IMR-90 (cell line): ENCODE measurements at regions not wholly inside any gene's neighbourhood (a gene's known extent, or its start where the extent isn't known, plus 50 kb on each side); places are given as distances from the start of the nearest gene placed in this dataset.
A peak's percentile ranks its signal among the peaks of the same experiment; 100 is the strongest.

Source experiments
- ATAC-seq: fragments of 200-7000 bp; cut with Tn5 transposase; 2 replicates; pipeline ENCODE4 v1.9.1; 2020; ENCODE audit warnings: low read depth, mild to moderate bottlenecking, moderate library complexity
- BruUV-seq: library from RNA; stranded (reverse); fragments of 400-500 nt; replicated peaks from 2 replicates; lab custom pipeline; 2021; lab: Mats Ljungman, UMichigan
- CTCF ChIA-PET: fragments of 300-600 bp; formaldehyde crosslinking; extraction: SDS; loops from one replicate; lab custom pipeline; 2021; ENCODE audit warnings: antibody characterized with exemption; lab: Yijun Ruan, JAX
- POLR2A ChIA-PET: fragments of 300-600 bp; sonication (Branson Sonifier 250); formaldehyde crosslinking; loops from one replicate; lab custom pipeline; 2022; ENCODE audit warnings: antibody characterized with exemption; ENCODE audit not compliant: unreplicated experiment; lab: Charles Lee
- DNase-seq: peaks from one replicate; pipeline ENCODE4 v3.0.0; 2013
- H2AFZ ChIP-seq: replicated peaks from 2 replicates; pipeline ENCODE3; 2013; ENCODE audit warnings: low read length, mild to moderate bottlenecking; ENCODE audit not compliant: poor library complexity
- H2AK5ac ChIP-seq: 2 replicates; pipeline ENCODE4 v1.6.1; 2013; ENCODE audit warnings: low read depth, low read length, inconsistent platforms
- H2AK9ac ChIP-seq: replicated peaks from 2 replicates; pipeline ENCODE3; 2013; ENCODE audit warnings: mild to moderate bottlenecking, low read depth, low read length, moderate library complexity; ENCODE audit not compliant: poor library complexity
- H2BK120ac ChIP-seq: 2 replicates; pipeline ENCODE4 v1.6.1; 2013; ENCODE audit warnings: low read depth, low read length, inconsistent platforms
- H2BK15ac ChIP-seq: 3 replicates; pipeline ENCODE4 v1.6.1; 2013; ENCODE audit warnings: low read depth, low read length, inconsistent platforms
- H2BK20ac ChIP-seq: 2 replicates; pipeline ENCODE4 v1.6.1; 2013; ENCODE audit warnings: low read depth, mild to moderate bottlenecking, inconsistent platforms, low read length, moderate library complexity
- H2BK5ac ChIP-seq: 2 replicates; pipeline ENCODE4 v1.6.1; 2013; ENCODE audit warnings: mild to moderate bottlenecking, low read depth, low read length, inconsistent platforms; ENCODE audit not compliant: poor library complexity, severe bottlenecking
- H3K14ac ChIP-seq: replicated peaks from 2 replicates; pipeline ENCODE4 v1.6.1; 2013; ENCODE audit warnings: low read depth, low read length, inconsistent platforms
- H3K18ac ChIP-seq: 2 replicates; pipeline ENCODE4 v1.6.1; 2013; ENCODE audit warnings: low read depth, low read length, control low read depth
- H3K23ac ChIP-seq: 2 replicates; pipeline ENCODE4 v1.6.1; 2013; ENCODE audit warnings: low read depth, low read length, inconsistent platforms
- H3K27ac ChIP-seq: 2 replicates; pipeline ENCODE4 v1.5.1; 2013; ENCODE audit warnings: mild to moderate bottlenecking, control low read depth, low read length; ENCODE audit not compliant: insufficient read depth
- H3K27me3 ChIP-seq: 2 replicates; pipeline ENCODE4 v1.6.1; 2013; ENCODE audit warnings: low read length; ENCODE audit not compliant: control insufficient read depth, insufficient read depth
- H3K36me3 ChIP-seq: 2 replicates; pipeline ENCODE4 v1.6.1; 2013; ENCODE audit warnings: low read length, mixed read lengths; ENCODE audit not compliant: control insufficient read depth, insufficient read depth
- H3K4ac ChIP-seq: 2 replicates; pipeline ENCODE4 v1.6.1; 2013; ENCODE audit warnings: low read depth, low read length, inconsistent platforms
- H3K4me1 ChIP-seq: 2 replicates; pipeline ENCODE4 v1.6.1; 2013; ENCODE audit warnings: low read length, mixed read lengths; ENCODE audit not compliant: control insufficient read depth, insufficient read depth
- H3K4me2 ChIP-seq: 2 replicates; pipeline ENCODE4 v1.6.1; 2013; ENCODE audit warnings: low read depth, mild to moderate bottlenecking, control low read depth, low read length, moderate library complexity
- H3K4me3 ChIP-seq: 2 replicates; pipeline ENCODE4 v1.5.1; 2013; ENCODE audit warnings: low read depth, mild to moderate bottlenecking, control low read depth, low read length, moderate library complexity; ENCODE audit not compliant: insufficient read depth
- H3K56ac ChIP-seq: 2 replicates; pipeline ENCODE4 v1.6.1; 2013; ENCODE audit warnings: low read length, inconsistent platforms; ENCODE audit not compliant: insufficient read depth; ENCODE audit errors: extremely low read depth
- H3K79me1 ChIP-seq, 2 experiments: 2 replicates each; pipeline ENCODE4 v1.6.1; 2013; ENCODE audit warnings: low read length in 2 of 2, inconsistent platforms in 1 of 2, low read depth in 1 of 2
- H3K9ac ChIP-seq: 2 replicates; pipeline ENCODE4 v1.6.1; 2013; ENCODE audit warnings: low read depth, low read length, control low read depth
- H3K9me1 ChIP-seq: 2 replicates; pipeline ENCODE4 v1.6.1; 2013; ENCODE audit warnings: low read length, inconsistent platforms; ENCODE audit not compliant: insufficient read depth
- H3K9me3 ChIP-seq: 2 replicates; pipeline ENCODE4 v1.6.1; 2013; ENCODE audit warnings: low read length; ENCODE audit not compliant: control insufficient read depth, insufficient read depth
- H4K20me1 ChIP-seq: 2 replicates; pipeline ENCODE4 v1.6.1; 2013; ENCODE audit warnings: low read length, inconsistent platforms; ENCODE audit not compliant: insufficient read depth
- H4K5ac ChIP-seq: 2 replicates; pipeline ENCODE4 v1.6.1; 2013; ENCODE audit warnings: mild to moderate bottlenecking, low read depth, low read length, control low read depth
- H4K8ac ChIP-seq, 2 experiments: 2 replicates each; pipeline ENCODE4 v1.6.1; 2013; ENCODE audit warnings: low read depth in 2 of 2, low read length in 2 of 2, control low read depth in 1 of 2, inconsistent platforms in 1 of 2
- H4K91ac ChIP-seq: 2 replicates; pipeline ENCODE4 v1.6.1; 2013; ENCODE audit warnings: low read depth, low read length, inconsistent platforms; ENCODE audit not compliant: insufficient read depth
- CEBPB ChIP-seq: IDR thresholded peaks from 2 replicates; pipeline ENCODE4 v1.6.1; 2012; ENCODE audit warnings: low read depth, low read length, improper control_type of control experiment
- CHD1 ChIP-seq: IDR thresholded peaks from 2 replicates; pipeline ENCODE4 v1.6.1; 2012; ENCODE audit warnings: low read depth, low read length, improper control_type of control experiment
- FOS ChIP-seq: fragments of 150-350 bp; IDR thresholded peaks from 2 replicates; pipeline ENCODE4 v1.6.1; 2016; ENCODE audit warnings: low read depth, low read length
- WGBS, 2 experiments: methylation state at CpG; one replicate each; pipeline versions ENCODE4 v1.1.5 to v1.1.7; 2013; ENCODE audit warnings: missing lambda C conversion rate in 2 of 2; ENCODE audit not compliant: insufficient read length in 1 of 2; ENCODE audit errors: extremely low coverage in 2 of 2; 5-methylcytosine and 5-hydroxymethylcytosine counted together
- dilution Hi-C: fragments of 300-500 bp; cut with HindIII; formaldehyde crosslinking; loops from one replicate; pipeline ENCODE4 v1.14.3; 2018; ENCODE audit warnings: low sequenced_read_pairs; ENCODE audit not compliant: unreplicated experiment
- in situ Hi-C: fragments of 300-500 bp; cut with MboI; formaldehyde crosslinking; loops from 3 replicates; pipeline ENCODE4 v1.14.3; 2019; ENCODE audit warnings: low sequenced_read_pairs, inconsistent platforms, mixed read lengths
- intact Hi-C: fragments of 100-400 bp; cut with micrococcal nuclease; formaldehyde crosslinking; loops from 2 replicates; pipeline ENCODE4 v1.10.0; 2022

DNA sequence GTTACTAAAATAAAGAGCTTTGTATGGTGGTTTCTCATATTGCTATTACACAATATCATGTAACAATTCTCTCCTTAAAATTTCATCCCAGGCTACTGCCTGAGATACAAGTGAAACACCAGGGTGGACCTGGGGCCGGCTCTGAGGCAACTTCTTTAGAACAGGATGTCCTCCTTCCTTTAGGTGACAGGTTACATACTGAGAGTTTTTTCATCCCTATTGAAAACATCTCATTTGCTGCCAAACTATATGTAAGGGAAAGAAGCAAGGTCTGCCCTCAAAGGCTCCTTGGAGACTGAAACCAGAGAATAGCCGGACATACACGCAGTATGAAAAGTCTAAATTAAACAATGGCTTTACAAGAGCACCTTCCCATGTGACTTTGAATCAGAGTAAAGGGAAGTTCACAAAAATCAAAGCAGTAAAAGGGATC, 139.9 kb downstream of the DUSP6 start:
- H3K4ac ChIP-seq, result no peak overlapping the region
- peaks cover 7% of the 10 kb centered on the region for H3K4me1 ChIP-seq
- no peak overlapping the region for H4K91ac ChIP-seq
- H4K5ac ChIP-seq, result no peak overlapping the region
- H2AK5ac ChIP-seq, result no peak overlapping the region
- no peaks in the 10 kb centered on the region for H3K36me3 ChIP-seq
- H2BK120ac ChIP-seq, result no peak overlapping the region
- in situ Hi-C loops (no loop called here), intact Hi-C loops (no loop called here), dilution Hi-C loops (no loop called here)
- no peak overlapping the region for H2BK20ac ChIP-seq
- H3K27me3 ChIP-seq, result no peaks in the 10 kb centered on the region
- ATAC-seq (no peak), DNase-seq (no peak)
- H2AFZ ChIP-seq, result no peak overlapping the region
- no peak overlapping the region for H2AK9ac ChIP-seq
- H3K27ac ChIP-seq, result no peak overlapping the region
- WGBS, 2 experiments, result no CpG with 5 or more reads among the region's 3 CpGs
- H3K9me1 ChIP-seq, result no peaks in the 10 kb centered on the region
- H3K14ac ChIP-seq, result no peak overlapping the region
- ChIA-PET CTCF (no interaction called here), POLR2A (no interaction called here)
- no peak overlapping the region for H3K23ac ChIP-seq
- no peak overlapping the region for H4K8ac ChIP-seq
- no peak overlapping the region for H3K4me2 ChIP-seq
- H3K4me3 ChIP-seq, result no peak overlapping the region
- H3K9ac ChIP-seq, result no peak overlapping the region
- H3K18ac ChIP-seq, result no peak overlapping the region
- no peak overlapping the region for H2BK5ac ChIP-seq
- no peaks in the 10 kb centered on the region for H3K9me3 ChIP-seq
- no peaks in the 10 kb centered on the region for H4K20me1 ChIP-seq
- TF ChIP-seq CEBPB (peak; percentile 70), CHD1 (no peak), FOS (no peak)
- H2BK15ac ChIP-seq, result peak overlapping the region; percentile 11; the same call in 1 of the 3 replicates
- H3K79me1 ChIP-seq, result no peaks in the 10 kb centered on the region
- H3K56ac ChIP-seq, result no peak overlapping the region
- BruUV-seq, result no TSS peak
